GM04503 (cell line): ENCODE measurements at regions not wholly inside any gene's neighbourhood (a gene's known extent, or its start where the extent isn't known, plus 50 kb on each side); places are given as distances from the start of the nearest gene placed in this dataset.

Source experiments
- DNase-seq: peaks from one replicate; pipeline ENCODE4 v3.0.0-alpha.2; 2012; ENCODE audit warnings: low read depth

- DNase-seq = no peak
Observed at GRCh38 chr2:186069676-186070075, 331.1 kb downstream of the FSIP2 start.

DNA sequence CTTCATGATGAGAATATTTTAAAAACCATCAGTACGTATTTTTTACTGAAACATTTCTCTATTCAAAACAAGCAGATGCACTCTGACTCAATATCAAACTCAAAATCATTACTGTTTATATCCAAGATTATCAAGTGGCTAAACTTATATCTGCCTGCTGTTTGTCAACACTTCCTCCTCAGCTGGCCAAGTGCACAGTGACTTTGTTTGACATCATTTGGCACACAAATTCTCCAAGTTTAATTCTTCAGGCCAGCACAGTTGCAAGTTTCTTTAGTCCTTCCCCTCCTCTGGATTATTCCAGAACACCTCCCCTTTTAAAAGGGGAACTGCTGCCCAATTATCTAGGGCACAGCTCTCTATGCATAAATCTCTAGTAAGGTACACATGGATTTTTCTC is 346.6 kb downstream of the FSIP2 start:
- no peak for DNase-seq

DNA sequence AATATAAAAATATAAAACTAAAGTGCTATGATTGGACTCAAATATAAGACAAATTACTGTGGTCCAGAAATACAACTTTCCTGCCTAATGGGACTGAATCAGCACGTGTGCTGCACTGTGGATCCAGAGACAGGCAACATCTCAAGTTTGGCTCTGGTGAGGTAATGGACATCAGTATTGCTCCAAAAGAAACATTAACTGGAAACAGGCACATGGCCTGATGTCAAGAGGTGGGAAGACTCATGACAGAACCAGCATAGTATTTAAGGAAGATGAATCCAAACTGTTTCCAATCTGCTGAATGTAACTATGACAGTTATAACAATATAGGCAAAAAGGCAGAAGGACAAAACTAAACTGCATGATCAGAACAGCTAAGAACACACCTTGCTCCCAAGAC is 354.6 kb downstream of the FSIP2 start:
- no peak for DNase-seq

GRCh38 chr2:186098821-186099220 is 360.2 kb downstream of the FSIP2 start:
- DNase-seq = no peak

DNA sequence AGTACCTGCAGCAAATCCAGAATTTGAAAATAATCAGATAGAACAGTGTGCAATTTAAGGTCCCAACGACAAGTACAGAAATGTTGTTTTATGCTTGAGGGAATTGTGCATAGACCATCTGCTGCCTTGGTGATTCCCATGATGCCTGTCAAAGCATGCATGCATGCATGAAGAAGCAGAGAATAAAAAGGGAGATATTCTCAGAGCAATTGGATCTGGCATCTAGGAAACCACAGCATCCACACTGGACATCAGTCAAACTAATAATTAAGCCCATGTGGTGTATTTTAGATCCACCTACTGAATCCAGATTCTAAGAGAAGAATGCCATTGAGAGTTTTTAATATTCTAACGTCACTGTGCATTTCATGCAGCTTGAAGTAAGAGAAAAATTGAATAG is 361.2 kb downstream of the FSIP2 start:
- DNase-seq = no peak

GRCh38 chr2:186100636-186101035 is 362.0 kb downstream of the FSIP2 start:
- no peak for DNase-seq

- DNase-seq = no peak
Observed at GRCh38 chr2:186101616-186102015, 363.0 kb downstream of the FSIP2 start.

DNA sequence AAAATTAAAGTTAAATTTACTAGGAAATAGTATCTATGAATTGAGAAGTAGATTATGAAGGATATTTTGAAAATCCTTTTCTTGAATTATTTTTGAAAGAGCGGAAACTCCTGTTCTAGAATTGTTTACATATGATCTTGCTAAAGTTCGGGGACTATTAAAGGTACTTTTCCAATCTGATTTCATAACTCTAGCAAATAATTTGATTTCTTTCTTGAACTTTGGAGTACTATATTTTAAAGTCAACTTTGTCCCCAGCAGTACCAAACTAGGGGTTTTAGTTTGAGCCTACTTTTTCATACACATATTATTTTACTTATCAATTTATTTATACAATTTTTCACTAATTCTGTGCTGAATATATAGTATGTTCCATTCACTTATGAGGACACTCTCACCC is 364.7 kb downstream of the FSIP2 start:
- DNase-seq = no peak

GRCh38 chr2:186105016-186105724 is 366.6 kb downstream of the FSIP2 start:
- no peak for DNase-seq

DNA sequence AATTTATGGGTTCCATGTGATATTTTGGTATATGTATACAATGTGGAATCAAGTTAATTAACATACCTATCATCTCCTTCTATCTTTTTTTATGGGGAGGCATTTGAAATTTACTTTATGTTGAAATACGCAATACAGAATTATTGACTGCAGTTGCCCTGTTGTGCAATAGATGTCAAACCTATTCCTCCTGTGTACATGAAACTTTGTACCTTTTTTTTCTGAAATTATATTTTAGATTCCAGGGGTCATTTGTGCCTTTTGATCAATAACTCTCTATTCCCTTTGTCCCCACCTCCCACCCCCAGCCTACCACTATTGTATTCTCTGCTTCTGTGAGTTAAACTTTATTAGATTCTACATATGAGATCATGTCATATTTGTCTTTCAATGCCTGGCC is 369.9 kb downstream of the FSIP2 start:
- DNase-seq = no peak

DNA sequence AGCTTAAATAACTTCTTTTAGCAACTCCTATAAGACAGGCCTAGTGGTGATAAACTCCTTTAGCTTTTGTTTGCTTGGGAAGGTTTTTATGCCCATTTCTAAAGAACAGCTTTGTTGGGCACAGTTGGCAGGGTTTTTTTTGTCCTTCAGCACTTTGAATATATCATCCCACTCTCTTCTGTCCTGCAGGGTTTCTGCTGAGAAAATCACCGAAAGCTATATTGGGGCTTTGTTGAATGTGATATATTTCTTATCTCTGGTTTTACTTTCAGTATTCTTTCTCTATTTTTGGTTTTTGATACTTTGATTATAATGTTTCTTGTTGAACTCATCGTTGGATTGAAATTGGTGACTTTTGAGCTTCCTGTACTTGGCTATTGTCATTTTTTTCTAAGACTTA is 372.8 kb upstream of the ZC3H15 start:
- DNase-seq = no peak

GRCh38 chr2:186125156-186125555 is 360.9 kb upstream of the ZC3H15 start:
- DNase-seq = no peak

- no peak for DNase-seq
Observed at GRCh38 chr2:186125625-186126024, 360.4 kb upstream of the ZC3H15 start.

GRCh38 chr2:186126181-186126580 is 359.9 kb upstream of the ZC3H15 start:
- no peak for DNase-seq

DNA sequence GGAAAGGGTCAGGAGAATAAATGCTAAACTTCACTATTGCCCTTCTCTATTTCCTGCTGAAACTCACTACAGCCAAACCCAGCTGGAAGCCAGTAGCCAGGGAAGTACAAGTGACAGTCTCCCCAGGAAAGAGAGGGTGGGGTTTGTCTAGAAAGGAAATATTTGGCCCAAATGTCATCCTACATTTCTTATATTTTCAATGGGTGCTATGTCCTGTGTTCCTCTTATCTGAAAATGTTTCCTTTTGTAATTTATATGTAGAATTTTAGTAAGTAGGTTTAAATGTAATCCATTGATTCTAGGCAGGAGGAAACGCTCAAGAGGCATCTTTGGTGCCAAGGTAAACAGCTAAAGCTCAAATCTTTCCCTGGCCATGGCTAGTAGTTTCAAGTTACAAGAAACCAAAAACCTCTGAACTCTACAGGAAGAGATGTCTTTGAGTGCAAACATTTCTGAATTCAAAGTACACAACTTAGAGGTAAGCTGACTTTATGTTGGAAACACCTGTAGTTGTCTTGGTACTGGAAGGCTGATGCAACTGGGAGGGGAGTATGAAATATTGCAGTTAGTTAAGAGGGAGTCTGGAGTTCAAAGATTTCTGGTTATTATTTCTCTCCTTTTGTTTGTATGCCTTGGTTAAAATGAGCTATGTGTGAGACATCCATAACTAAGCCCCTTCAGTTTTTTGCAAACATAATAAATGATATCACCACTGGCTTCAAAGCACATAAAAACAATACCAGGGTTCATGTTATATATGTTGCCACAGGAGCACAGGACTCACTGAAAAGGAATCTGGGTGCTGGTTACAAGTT is 356.1 kb upstream of the ZC3H15 start:
- no peak for DNase-seq

- no peak for DNase-seq
Observed at GRCh38 chr2:186130748-186131641, 355.1 kb upstream of the ZC3H15 start.

DNA sequence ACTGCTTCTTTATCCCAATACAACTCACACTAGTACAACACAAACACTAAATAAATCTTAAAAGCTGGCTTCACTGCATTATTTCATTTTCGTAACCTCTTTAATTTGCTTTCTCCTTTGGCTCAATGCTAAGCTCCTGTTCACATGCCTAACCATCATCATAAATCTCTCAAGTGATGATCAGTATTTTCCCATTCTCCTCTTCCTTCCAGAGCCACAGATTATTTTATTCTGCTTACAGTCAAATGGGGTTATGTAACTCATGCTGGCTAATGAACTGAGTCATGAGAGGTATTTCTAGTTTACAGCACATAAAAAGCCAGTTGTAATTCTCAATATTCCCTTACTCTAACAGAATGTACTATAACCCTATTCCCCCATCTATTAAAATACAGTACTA is 350.4 kb upstream of the ZC3H15 start:
- peak; percentile 34 for DNase-seq

DNA sequence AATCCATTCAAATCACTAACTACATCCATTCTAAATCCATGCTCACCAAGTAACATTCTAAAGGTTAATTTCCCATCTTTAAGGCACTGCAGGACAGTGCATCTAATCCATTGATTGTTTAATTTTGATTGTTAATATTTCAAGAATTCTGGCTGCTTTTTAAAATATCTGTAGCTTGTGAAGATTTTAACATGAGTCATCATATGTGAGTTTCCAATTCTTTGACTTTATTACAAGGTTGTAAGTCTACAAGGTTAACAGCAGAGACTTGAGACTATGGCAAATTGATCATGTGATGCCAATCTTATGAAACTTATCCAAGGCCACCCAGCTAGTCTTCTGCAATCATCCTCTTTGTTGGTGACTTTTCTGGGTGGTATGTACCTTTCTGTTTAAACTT is 349.2 kb upstream of the ZC3H15 start:
- no peak for DNase-seq

GRCh38 chr2:186138845-186139244 is 347.2 kb upstream of the ZC3H15 start:
- no peak for DNase-seq

DNA sequence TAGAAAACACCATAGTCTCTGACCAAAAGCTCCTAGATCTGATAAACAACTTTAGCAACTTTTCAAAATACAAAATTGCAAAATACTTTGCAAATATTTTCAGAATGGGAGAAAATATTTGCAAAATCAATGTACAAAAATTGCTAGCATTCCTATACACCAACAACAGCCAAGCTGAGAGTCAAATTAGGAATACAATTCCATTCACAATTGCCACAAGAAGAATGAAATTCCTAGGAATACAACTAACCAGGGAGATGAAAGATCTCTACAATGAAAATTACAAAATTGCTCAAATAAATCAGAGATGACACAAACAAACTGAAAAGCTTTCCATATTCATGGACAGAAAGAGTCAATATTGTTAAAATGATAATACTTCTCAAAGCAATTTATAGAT is 327.0 kb upstream of the ZC3H15 start:
- DNase-seq = peak; percentile 20

DNA sequence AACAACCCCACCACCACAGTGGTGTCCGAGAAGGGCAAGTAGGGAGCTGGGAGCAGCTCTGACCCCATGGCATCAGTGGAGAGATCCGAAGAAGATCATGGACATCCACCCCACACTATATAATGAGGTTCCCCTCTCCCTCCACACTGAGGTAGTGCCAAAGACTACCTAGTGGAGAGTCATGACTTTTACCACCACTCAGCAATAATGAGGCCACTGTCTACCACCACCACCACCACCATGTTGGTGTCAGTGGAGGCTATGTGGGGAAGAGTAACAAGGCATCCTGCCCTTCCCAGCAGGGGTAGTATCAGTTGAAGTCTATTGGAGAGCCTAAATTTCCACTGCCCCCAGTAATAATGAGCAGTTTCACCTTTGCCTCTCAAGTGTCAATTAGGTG is 321.7 kb upstream of the ZC3H15 start:
- no peak for DNase-seq

DNA sequence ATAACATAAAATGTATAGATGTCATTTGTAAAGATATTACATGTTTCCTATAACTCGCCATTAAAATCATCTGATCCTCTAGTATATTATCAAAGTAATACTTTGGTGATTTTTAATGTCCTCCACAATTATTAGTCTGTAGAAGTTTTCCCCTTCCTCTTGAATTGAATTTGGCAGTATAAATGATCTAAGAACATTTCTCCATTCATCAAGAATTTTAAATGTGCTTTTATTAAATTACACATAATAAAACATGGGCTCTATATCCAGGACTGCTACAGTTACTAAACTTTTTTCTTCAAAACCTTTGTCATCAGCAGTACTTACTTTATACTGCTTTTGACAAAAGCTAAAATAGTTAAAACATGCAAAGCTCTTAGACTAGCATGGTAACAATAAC is 315.4 kb upstream of the ZC3H15 start:
- DNase-seq = no peak

DNA sequence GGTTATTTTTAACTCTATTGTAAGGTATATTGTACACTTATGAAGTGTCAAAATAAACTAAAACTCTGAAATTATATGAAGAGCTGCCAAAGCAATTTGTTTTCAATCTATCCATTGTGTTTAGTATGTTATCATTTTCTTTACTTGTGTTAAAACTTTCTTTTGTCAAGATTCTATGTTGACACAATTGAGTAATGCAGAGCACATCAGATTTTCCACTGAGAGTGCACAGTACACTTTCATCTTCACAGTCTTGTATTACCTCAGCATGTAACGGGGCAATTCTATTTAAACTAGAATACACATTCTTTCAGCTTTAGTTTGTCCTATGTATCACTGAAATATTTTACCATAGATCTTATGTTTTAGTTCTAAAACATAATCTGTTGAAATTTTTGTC is 304.4 kb upstream of the ZC3H15 start:
- DNase-seq = no peak
